ENCODE measurements at regions not wholly inside any gene's neighbourhood (a gene's known extent, or its start where the extent isn't known, plus 50 kb on each side); places are given as distances from the start of the nearest gene placed in this dataset.

DNA sequence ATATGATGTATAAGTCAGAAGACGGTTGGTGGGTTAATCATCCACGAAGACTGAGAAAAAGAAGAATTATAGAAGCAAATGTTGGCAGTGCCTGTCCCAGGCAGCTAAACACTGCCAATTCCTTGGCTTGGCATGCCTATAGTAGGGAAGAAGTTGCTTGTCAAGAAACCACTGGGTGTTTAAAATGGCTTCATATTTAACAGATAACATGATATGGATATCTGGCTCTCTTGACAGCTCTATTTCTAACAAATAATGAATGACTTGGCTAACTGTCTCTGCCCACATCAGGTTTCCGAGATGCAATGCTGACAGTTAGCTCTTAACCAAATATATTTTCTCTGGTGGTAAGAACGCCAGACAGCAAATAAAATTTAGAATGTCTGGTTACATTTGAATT, 341.7 kb upstream of the KCNMB2 start:
- TF ChIP-seq, protein P1, sequence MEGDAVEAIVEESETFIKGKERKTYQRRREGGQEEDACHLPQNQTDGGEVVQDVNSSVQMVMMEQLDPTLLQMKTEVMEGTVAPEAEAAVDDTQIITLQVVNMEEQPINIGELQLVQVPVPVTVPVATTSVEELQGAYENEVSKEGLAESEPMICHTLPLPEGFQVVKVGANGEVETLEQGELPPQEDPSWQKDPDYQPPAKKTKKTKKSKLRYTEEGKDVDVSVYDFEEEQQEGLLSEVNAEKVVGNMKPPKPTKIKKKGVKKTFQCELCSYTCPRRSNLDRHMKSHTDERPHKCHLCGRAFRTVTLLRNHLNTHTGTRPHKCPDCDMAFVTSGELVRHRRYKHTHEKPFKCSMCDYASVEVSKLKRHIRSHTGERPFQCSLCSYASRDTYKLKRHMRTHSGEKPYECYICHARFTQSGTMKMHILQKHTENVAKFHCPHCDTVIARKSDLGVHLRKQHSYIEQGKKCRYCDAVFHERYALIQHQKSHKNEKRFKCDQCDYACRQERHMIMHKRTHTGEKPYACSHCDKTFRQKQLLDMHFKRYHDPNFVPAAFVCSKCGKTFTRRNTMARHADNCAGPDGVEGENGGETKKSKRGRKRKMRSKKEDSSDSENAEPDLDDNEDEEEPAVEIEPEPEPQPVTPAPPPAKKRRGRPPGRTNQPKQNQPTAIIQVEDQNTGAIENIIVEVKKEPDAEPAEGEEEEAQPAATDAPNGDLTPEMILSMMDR (IDR thresholded peaks at IDR 0.05; ENCODE audit: insufficient read depth, low read length, missing control alignments): no peak
- ChIA-PET CTCF (no interaction called here), POLR2A (no interaction called here)
- no peak overlapping the region for H3K4me3 ChIP-seq (ENCODE audit: low read depth, low read length)
- DNase-seq (ENCODE audit: low read depth, low spot score): no peak

DNA sequence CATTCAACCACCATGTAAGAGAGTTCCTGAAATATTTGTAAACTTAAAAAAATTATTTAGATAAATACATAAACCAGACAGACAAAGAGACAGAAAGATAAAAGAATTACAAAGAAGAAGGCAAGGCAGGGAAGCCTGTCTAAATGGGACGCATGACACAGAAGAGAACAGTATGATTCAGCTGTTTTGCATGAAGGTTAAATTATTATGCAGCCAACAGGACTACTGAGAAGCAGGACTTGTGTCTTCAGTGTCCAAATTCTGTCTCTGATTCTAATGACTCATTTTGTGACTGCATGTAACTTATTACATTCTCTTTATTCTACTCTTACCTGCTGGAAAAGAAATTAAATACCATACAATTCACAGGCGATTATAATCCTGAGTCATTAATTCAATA, 340.4 kb upstream of the KCNMB2 start:
- CTCF ChIA-PET: no interaction called here
- POLR2A ChIA-PET: no interaction called here
- TF ChIP-seq, protein P1 (IDR thresholded peaks at IDR 0.05; ENCODE audit: insufficient read depth, low read length, missing control alignments): no peak
- no peak overlapping the region for H3K4me3 ChIP-seq (ENCODE audit: low read depth, low read length)
- no peak for DNase-seq (ENCODE audit: low read depth, low spot score)

DNA sequence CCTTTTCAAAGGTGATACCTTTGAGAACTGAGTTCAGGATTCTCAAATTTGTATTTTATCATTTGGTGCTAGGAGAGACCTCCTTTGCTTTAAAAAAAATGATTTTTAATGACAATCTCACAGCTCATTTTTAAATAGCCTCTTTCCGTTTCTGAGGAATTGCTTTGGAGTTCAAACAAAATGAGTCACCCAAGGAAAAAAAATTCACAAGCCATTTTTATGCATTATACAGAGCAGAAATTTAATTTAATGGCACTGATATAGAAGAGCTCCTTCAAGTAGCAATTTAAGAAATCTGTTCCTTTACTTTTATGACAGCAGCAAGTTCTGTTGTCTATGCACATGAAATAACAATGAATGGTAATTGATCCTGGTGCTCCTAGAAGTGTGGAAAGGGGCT, 337.9 kb upstream of the KCNMB2 start:
- TF ChIP-seq, protein P1 (IDR thresholded peaks at IDR 0.05; ENCODE audit: insufficient read depth, low read length, missing control alignments): no peak
- CTCF ChIA-PET: interaction anchor here (0.7 kb wide), 1 partner anchor 108 kb away, joined by 3 read pairs; no protein-coding TSS in a partner anchor
- no peak overlapping the region for H3K4me3 ChIP-seq (ENCODE audit: low read depth, low read length)
- POLR2A ChIA-PET: no interaction called here
- no peak for DNase-seq (ENCODE audit: low read depth, low spot score)

DNA sequence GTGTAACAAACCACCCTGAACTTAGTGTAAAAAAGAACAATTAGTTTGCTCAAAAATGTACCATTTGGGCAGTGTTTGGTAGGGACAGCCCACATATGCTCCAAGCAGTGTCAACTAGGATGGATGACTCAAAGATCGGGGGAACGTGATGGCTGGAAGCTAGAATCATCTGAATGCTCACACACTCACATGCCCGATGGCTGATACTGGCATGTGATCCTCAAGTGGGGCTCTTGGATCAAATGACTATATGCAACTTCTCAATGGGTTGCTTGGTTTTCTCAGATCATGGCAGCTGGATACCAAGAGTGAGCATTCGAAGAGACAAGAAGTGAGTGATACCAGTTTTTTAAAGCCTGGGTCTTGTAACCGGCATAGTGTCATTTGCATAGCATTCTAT, 335.9 kb upstream of the KCNMB2 start:
- POLR2A ChIA-PET: no interaction called here
- CTCF ChIA-PET: no interaction called here
- TF ChIP-seq, protein P1 (IDR thresholded peaks at IDR 0.05; ENCODE audit: insufficient read depth, low read length, missing control alignments): no peak
- H3K4me3 ChIP-seq (ENCODE audit: low read depth, low read length): no peak overlapping the region
- no peak for DNase-seq (ENCODE audit: low read depth, low spot score)

DNA sequence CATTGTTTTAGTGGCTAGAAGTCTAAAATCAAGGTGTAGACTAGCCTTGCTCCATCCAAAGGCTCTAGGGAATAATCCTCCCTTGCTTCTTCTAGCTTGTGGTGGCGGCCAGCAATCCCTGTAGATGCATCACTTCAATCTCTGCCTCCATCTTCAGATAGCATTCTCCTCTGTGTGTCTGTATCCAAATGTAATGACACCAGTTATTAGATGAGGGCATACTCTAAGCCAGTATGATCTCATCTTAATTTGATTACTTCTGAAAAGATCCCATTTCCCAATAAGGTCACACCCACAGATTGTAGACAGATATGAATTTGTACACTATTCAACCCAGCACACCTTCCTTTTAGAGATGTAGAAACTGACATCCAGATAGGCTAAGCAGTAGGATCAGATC, 334.5 kb upstream of the KCNMB2 start:
- no peak for DNase-seq (ENCODE audit: low read depth, low spot score)
- POLR2A ChIA-PET: no interaction called here
- H3K4me3 ChIP-seq (ENCODE audit: low read depth, low read length): no peak overlapping the region
- CTCF ChIA-PET: interaction anchor here (0.6 kb wide), 1 partner anchor 1151 kb away, joined by 3 read pairs; no protein-coding TSS in a partner anchor
- TF ChIP-seq, protein P1 (IDR thresholded peaks at IDR 0.05; ENCODE audit: insufficient read depth, low read length, missing control alignments): no peak

DNA sequence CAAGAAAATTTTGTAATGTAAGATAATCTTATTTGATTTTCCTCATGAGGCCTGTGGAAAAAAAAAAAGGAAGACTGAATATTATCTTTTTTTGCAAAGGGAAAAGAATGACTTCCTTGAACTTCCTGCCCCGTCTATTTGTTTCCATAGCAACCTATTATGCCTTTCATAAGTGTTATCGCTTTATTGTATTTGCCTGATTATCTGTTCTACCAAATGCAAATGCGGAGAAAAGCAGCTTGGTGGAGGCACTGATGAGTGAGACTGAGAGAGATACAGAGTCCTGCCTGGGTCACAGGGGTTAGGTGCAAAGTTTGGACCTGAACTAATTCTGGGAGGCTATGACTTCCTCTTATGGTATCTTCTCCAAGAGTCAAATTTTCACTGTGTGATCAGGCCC, 334.0 kb upstream of the KCNMB2 start:
- no peak overlapping the region for H3K4me3 ChIP-seq (ENCODE audit: low read depth, low read length)
- ChIA-PET POLR2A (no interaction called here), CTCF (no interaction called here)
- DNase-seq (ENCODE audit: low read depth, low spot score): no peak
- TF ChIP-seq, protein P1 (IDR thresholded peaks at IDR 0.05; ENCODE audit: insufficient read depth, low read length, missing control alignments): no peak

All from AG04449 (cell line).